Testis (tissue), 2 donors: ENCODE measurements at regions not wholly inside any gene's neighbourhood (a gene's known extent, or its start where the extent isn't known, plus 50 kb on each side); places are given as distances from the start of the nearest gene placed in this dataset.
"Not testable (repeated sequence)": the region's sequence is repeated elsewhere in the genome, so short reads cannot be mapped to it uniquely, and the experiment has no call there.

ENCODE experiments used
- CTCF ChIP-seq, 3 experiments: fragments of 450-650 bp in 2 of 3; fragments of 200-600 bp in 1 of 3; sonication (generic) in 1 of 3; IDR thresholded peaks; one replicate each; pipeline ENCODE4 v1.5.1; 2016 to 2019; ENCODE audit warnings: antibody characterized with exemption in 3 of 3, mild to moderate bottlenecking in 2 of 3, moderate library complexity in 1 of 3
- POLR2A ChIP-seq: fragments of 450-650 bp; IDR thresholded peaks from one replicate; pipeline ENCODE4 v1.6.1; 2017; ENCODE audit warnings: antibody characterized with exemption, mild to moderate bottlenecking, moderate library complexity

GRCh38 chr20:30497191-30497590, 760.3 kb upstream of the DEFB115 start:
- not testable (repeated sequence) for TF ChIP-seq CTCF (IDR thresholded peaks at IDR 0.05); POLR2A
